Right renal cortex interstitium (tissue), 3 donors: ENCODE measurements at regions not wholly inside any gene's neighbourhood (a gene's known extent, or its start where the extent isn't known, plus 50 kb on each side); places are given as distances from the start of the nearest gene placed in this dataset.

Source experiments
- DNase-seq, 3 donors: peaks; one replicate each; pipeline ENCODE4 v3.0.0-alpha.2; 2013; ENCODE audit warnings: low read depth in 3 of 3, low spot score in 2 of 3

DNA sequence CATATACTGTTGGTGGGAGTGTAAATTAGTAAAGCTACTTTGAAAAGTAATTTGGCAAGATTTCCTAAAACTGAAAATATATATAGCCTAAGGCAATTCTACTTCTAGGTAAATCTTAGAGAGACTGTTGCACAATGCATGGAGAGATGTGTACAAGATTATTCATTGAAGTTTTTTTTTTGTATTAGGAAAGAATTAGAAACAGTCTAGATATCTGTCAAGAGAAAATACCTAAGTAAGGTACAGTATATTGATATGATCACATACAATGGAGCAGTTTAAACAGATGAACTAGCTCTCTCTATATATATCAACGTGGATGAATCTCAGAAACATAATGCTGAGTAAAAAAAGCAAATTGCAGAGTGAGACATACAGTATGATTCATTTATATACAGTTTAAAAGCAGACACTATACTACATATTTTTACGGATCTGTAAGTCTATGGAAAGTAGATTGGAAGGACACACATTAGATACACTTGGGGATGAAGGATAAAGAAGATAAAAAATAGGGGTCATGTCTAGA is 59.3 kb upstream of the ACVR1 start:
- no peak for DNase-seq

DNA sequence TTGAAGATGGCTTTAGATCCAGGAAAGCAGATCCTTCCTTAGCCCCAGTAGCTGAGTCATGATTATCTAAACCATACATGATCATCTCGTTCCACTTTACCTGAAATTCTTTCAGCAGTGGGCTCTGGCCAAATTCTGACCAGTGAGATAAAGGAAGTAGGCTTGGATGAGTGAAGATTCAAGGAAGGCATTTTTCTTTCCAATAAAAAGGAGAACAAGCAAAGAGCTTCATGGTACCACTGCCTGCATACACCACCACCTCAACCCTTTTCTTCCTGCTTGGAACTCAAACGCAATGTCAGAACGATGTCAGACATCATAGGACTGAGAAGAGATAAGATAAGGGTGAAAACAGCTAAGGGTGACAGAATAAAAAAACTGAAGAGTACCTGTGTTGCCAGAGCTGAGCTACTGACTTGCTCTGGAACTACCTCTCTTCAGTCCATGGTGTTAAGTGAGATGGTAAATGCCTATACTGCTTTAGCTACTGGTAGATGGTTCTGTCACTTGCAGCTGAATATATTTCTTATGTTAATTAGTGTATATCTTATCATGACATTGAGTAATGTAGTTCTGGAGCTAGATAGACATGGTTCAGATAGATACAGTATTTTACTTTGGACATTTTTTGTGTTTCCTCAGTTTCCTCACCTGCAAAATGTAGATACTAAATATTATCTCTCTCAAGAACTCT is 58.7 kb upstream of the ACVR1 start:
- DNase-seq = no peak

DNA sequence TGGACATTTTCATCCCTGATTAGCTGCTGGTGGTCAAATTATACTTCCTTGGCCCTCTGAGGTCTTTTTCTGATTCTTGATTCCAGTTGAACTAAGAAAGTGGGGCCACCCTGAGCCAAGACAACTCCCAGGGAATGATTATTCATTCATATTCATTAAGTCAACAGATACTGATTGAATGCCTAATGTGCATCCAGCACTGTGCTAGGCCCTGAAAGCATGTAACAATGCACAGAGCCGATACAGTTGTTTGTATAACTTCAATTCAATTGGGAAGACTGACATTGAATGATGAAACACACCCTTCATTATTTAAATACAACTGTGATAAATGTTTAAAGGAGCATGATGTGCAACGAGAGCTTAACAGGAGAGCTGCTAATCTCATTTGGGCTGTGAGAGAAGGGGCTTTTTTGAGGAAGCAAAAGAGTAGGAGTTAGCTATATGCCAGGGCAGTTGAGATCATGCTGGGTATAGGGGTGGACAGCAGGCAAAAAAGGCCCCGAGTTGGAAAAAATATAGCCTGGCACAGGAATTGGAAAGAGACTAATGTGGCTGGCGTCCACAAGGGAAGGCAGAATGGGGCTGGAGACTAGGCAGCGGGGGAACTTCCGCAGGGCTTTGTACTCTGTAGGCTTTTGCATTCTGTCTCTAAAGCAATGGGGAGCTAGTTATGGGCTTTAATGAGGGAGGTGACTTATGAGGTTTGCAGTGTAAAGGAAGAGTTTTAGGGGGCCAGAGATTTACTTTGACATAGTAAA is 57.2 kb upstream of the ACVR1 start:
- no peak for DNase-seq

DNA sequence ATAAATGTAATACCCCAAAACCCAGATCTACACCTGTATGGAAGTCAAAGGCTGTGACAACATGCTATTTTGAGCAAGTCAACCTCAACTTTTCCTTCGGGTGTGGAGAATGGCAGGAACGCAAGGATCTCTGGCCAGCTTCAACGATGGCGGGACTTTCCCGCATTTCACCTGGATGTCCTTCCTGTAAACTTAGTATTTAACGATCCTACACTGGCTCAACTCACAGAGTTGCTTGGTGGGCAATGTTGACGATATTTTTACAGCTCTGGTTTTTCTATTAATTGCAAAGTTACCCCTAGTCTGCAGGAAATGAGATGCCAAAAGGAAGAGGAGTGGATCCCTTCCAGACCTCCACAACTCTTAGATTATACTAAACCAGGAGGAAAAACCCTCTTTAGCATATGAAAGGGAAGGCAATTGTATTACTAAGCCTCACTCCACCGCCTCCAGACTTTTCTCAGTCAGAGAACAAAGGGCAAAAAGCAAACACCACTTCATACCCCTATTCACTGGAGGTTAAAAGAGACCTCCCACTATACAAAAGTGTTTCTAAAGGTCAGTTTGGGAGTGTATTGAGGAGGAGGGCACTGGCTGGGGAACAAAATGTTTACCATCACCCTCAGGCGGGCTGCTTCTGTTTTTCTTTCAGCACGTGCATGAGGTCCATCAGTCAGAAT is 56.5 kb upstream of the ACVR1 start:
- no peak for DNase-seq

DNA sequence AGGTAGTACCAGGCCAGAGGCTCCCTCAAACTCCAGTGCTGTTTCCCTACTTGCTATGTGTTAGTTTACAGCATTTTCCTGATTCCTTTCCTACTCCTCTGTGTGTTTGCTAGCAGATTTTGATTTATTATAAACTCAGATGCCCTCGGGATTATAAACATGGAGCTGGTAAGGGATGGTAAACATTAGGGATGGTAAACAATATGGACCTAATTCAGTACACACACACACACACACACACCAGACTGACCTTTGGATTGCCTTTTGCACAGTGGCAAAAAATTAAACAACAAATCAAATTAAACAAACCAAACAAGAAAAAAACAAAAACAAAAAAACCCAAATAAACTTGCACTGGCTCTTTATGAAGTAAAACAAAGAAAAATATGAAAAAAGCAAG is 55.4 kb upstream of the ACVR1 start:
- no peak for DNase-seq

DNA sequence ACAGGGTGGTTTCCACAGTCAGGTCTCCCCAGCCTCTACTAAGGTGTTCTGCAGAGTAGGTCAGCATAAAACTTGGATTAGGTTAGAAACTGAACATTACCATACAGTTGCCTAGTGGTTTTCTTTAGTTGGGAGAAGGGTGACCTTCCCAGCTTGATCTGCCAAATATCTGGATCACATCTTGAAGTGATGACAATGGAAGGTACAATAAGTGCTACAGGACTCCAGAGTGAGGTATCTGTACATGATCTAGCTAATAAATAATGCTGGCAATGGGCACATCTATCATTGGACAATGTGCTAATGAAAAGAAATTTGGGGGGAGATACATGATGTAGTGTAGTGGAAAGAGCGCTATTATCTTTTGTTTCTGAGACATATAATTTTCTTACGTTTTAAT is 54.6 kb upstream of the ACVR1 start:
- DNase-seq = no peak

DNA sequence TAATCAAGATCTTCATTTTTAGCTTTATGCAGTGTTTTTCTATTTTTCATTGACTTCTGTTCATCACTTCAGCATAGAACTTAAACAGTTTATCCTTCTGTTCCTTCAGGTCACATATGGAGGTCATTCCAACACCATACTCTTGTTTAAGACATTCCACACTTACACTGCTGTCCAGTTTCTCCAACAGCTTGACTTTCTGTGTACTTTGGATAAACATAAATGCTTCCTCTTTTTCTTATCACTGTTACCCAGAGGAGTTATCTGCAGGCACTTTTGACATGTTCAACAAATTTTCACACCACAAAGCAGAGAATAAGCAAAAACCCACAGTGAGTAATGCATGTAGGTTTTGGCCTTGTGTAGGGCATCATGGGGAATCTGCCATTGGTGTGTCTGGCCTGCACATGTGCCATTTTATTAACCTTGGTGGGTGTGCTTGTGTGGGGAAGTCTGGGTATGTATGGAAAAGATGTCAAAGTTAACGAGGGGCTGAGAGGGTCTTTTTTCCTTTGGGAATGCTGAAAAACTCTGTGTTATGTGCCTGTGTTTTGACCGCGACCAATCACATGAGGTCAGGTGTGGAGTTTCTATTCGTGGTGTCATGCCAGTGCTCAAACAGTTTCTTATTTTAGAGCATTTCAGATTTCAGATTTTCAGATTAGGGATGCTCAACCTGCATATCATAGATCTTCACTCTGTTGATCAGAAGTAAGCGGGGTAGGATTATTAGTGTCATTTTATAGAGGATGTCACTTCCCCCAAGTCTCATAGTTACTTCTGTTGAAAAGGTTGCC is 53.9 kb upstream of the ACVR1 start:
- no peak for DNase-seq

DNA sequence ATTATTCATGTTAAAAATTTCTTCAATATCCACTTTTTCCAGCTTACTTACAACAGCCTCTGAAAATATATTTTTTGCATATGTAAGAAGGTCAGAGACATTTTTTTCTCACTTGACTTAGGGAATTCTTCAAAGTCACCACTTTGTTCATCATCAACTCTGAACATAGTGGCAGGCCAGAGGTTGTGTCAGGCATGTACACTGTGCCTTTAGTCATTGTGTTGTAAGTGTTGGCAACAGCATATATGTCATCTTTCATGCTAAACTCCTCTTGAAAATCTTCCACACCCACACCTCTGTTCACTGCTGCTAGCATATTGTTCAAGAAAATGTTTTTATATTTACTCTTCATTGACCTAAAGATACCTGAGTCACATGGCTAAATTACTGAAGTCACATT is 52.2 kb upstream of the ACVR1 start:
- DNase-seq = no peak

DNA sequence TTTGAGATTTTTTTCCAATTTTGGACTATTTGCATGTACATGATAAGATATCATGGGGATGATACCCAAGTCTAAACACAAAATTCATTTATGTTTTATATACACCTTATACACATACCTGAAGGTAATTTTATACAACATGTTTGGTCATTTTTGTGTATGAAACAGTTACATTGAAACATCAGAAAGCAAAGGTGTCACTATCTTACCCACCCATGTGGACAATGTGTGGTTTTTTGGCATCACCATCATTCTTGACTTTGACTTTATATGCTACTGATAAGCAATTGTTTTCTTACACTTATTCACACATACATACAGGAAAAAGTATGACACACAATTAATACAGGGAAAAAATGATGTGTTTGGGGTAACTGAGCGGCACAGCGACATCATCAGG is 51.0 kb upstream of the ACVR1 start:
- DNase-seq = no peak
